C4-2B (cell line): ENCODE measurements at regions not wholly inside any gene's neighbourhood (a gene's known extent, or its start where the extent isn't known, plus 50 kb on each side); places are given as distances from the start of the nearest gene placed in this dataset.

Source experiments
- H3K27ac ChIP-seq: fragments of 450-650 bp; 2 replicates; pipeline ENCODE4 v1.5.1; 2017
- ZFX ChIP-seq: fragments of 450-650 bp; IDR thresholded peaks from 2 replicates; pipeline ENCODE4 v1.6.1; 2017
- TF ChIP-seq, protein P1 (sequence below): fragments of 450-650 bp; conservative IDR thresholded peaks from 2 replicates; pipeline ENCODE4 v1.5.1; 2017; ENCODE audit warnings: mild to moderate bottlenecking

DNA sequence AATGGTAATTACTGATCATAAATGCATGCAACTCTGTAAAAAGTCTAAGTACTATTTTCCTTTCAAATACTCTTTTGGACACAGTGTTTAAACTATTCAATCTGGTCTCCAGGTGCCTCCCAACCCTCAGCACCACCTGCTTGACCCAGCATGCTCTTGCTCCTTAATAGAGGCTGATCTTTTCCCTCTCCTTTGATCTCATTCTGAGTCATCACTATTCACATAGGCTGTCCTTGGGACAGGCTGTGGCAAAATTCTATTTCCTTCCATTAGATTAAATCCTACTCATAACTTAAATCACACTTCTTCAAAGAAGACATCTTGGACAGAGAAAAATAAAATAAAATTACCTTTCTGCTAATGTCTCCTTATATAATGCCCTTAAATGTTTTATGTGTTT is 199.4 kb upstream of the ST8SIA4 start:
- H3K27ac ChIP-seq = no peak overlapping the region
- TF ChIP-seq, protein P1, sequence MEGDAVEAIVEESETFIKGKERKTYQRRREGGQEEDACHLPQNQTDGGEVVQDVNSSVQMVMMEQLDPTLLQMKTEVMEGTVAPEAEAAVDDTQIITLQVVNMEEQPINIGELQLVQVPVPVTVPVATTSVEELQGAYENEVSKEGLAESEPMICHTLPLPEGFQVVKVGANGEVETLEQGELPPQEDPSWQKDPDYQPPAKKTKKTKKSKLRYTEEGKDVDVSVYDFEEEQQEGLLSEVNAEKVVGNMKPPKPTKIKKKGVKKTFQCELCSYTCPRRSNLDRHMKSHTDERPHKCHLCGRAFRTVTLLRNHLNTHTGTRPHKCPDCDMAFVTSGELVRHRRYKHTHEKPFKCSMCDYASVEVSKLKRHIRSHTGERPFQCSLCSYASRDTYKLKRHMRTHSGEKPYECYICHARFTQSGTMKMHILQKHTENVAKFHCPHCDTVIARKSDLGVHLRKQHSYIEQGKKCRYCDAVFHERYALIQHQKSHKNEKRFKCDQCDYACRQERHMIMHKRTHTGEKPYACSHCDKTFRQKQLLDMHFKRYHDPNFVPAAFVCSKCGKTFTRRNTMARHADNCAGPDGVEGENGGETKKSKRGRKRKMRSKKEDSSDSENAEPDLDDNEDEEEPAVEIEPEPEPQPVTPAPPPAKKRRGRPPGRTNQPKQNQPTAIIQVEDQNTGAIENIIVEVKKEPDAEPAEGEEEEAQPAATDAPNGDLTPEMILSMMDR = no peak

DNA sequence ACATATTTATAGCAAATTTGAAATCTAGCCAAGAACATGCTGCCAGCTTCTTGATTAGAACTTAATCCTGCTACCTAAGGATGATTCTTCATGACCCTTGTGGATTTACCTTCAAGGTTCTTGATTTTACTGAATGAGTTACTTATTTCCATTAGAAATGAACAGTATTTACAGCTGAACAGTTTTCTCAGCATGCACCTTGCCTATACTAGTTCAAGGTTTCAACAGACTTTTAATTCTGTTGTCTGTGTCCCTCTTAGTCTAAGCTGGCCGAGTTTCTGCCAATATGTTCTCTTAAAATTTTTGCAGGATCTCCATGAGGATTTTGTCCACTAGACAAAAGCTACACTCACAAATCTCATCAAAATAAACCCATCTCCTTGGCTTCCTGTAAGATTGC is 188.8 kb upstream of the ST8SIA4 start:
- no peak overlapping the region for H3K27ac ChIP-seq
- TF ChIP-seq, protein P1 = no peak
- TF ChIP-seq ZFX = no peak

DNA sequence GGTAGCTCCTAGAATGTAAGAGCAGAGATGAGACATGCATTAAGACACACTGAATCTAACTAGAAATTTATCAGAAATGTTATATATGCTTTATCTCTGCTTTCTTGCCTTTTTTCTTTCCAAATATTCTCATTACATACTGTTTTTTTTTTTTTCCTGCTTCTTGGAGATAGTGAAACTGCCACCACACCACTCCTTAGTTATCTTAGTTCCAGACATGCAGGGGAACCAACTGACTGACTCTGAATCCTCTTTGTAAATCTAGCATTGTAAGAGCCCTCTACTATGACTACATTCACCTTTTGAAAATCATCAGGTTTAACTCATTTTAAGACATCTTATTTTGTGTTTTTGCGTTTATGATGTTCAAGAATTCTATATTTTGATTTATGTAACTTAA is 181.3 kb upstream of the ST8SIA4 start:
- H3K27ac ChIP-seq = no peak overlapping the region
- no peak for TF ChIP-seq ZFX
- TF ChIP-seq, protein P1 = no peak

DNA sequence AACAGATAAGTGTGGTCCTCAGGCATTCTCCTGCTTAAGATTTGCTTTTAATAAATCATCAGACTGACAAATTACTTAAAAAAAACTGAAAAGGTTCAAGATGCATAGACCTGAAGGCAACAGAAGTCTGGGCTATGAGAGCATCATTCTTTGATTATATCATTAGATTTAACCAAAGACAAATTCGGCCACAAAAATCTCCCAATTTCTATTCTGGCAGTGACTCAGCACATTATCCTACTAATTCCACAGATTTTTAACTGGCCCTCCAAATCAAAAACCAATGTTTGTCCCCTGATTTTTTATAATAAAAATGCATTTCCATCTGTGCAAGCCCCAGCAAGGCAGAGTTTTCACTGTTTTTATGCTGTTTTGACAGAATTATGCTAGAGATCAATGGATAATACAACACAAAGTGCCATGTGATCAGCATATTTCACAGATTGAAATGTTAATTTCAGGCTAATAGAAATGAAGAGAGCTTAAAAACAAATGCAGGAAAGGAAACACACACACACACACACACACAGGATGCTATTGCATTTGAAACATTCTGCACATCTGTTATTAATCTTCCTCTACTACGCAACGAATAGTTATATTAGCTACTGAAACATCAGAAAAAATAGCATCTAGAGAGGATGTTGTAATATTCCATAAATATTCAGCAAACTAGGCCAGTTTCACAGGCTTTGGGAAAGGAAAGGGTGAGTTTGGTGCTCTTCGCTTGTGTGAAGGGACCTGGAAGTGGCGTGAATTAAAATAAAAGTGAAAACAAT is 177.6 kb upstream of the ST8SIA4 start:
- TF ChIP-seq, protein P1 = no peak
- TF ChIP-seq ZFX = no peak
- H3K27ac ChIP-seq = no peak overlapping the region

DNA sequence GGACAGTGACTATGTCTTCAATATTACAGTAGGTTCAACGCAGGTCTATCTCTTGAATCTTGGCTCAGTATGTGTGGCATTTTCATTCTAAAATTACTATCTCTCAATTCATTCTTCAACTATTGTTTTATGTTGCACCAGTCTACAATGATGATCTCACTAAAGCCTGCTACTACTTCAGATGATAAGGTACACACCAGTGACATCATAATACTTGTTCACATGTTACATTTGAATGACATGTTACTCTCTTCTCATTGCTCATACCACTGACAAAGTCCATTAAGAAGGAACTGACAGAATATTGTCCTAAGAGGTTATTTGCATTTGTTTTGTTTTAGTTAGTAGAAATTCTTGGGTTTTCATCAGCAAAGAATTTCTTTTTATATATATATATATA is 165.2 kb upstream of the ST8SIA4 start:
- H3K27ac ChIP-seq = no peak overlapping the region
- TF ChIP-seq, protein P1 = no peak
- TF ChIP-seq ZFX = no peak

DNA sequence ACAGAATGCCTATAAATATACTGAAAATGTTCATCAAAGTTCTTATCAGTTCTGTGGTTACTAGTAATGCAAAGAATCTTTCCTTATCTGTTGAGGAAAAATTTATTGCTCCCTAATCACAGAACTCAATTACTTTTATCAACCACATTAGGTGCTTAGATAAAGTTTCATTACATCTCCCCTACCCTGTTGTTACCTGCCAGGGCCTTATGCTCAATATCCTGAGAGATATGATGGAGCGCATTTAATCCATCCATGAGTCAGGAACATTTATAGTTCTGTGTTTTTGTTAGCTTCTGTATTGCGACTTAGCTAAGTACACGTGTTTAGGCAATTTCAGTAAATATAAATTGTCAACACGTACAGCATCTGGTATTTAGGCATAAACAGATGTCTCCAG is 164.3 kb upstream of the ST8SIA4 start:
- no peak overlapping the region for H3K27ac ChIP-seq
- TF ChIP-seq, protein P1 = no peak
- no peak for TF ChIP-seq ZFX

DNA sequence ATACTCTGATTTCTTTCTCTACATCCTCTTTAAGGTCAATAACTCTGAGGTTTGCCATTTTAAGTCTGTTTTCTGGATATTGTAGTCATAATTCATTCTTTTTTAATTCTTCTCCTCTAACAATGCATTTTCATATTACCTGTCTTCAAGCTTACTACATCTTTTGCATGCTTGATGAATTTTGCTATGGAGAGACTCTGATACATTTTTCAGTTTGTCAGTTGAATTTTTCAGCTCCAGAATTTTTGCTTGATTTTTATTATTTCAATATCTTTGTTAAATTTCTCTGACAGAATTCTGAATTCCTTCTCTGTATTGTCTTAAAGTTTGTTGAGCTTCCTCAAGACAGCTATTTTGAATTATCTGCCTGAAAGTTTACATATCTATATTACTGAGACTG is 159.8 kb upstream of the ST8SIA4 start:
- no peak overlapping the region for H3K27ac ChIP-seq
- TF ChIP-seq ZFX = no peak
- TF ChIP-seq, protein P1 = no peak
